Activated CD8-positive, alpha-beta memory T cell treated with anti-CD3 and anti-CD28 coated beads for 1 hour (primary cell): ENCODE measurements at regions not wholly inside any gene's neighbourhood (a gene's known extent, or its start where the extent isn't known, plus 50 kb on each side); places are given as distances from the start of the nearest gene placed in this dataset.
"Not testable (repeated sequence)": the region's sequence is repeated elsewhere in the genome, so short reads cannot be mapped to it uniquely, and the experiment has no call there.

Source experiments
- DNase-seq, 2 donors: peaks; one replicate each; pipeline ENCODE4 v3.0.0-alpha.2; 2020; ENCODE audit warnings: low read depth in 1 of 2; ENCODE audit errors: extremely low read depth in 1 of 2

GRCh38 chr6:155647354-155647753, 191.7 kb upstream of the NOX3 start:
- DNase-seq = no peak

DNA sequence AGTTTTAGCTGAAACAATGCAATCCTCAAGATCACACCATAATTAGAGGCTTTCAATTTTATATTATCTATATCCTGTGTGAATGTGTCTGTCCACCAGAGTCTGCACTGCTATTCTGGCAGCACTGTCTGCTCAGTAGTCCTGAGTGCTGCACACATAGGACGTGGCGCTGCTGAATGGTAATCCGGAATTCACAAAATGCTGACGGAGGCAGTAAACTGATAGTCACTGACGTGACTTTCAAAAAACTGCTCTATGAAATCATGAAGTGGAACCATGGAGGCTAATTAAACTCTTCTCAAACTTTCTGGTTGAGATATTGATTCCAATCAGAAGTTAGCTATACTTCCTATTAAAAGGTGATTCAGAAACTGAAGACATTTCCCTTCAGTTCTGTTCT, 190.8 kb upstream of the NOX3 start:
- no peak for DNase-seq

DNA sequence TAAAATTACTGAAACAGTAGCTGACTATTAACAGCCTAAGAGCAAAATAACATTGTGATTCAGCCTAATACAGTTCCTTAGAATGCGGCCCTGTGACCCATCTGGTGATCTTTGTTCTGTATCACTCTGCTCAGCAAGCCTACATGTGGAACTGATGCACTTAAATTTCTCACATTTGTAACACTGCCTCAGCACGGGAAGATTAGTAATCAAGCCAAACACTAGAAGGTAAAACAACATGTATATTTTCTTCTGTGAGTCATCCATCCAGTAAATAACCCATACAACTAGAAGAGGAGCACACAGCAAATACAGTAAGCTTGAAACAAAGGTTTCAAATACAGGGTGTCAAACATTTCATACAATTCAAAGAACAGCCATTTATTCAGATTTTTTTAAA, 189.7 kb upstream of the NOX3 start:
- no peak for DNase-seq

- no peak for DNase-seq
These were observed 186.0 kb upstream of the NOX3 start for GRCh38 chr6:155641603-155642002.

DNA sequence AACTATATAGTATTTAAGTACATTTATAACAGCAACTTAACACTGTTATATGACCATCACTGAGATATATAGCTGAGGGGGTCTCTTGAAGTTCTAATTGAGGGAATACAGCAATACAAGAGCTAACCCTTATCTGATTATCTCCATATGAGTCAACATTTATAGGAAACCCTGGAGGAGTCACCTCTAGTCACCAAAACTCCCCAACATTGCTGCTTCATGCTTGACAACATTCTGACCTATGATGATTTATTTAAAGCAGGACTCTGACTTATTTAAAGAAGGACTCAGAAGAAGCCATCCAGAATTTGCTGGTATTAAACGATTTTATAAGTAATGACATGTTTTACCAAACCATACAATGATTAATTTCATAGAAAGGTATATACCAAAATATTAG, 182.6 kb upstream of the NOX3 start:
- DNase-seq = no peak

- no peak for DNase-seq
These were observed 179.8 kb upstream of the NOX3 start for GRCh38 chr6:155635416-155635815.

DNA sequence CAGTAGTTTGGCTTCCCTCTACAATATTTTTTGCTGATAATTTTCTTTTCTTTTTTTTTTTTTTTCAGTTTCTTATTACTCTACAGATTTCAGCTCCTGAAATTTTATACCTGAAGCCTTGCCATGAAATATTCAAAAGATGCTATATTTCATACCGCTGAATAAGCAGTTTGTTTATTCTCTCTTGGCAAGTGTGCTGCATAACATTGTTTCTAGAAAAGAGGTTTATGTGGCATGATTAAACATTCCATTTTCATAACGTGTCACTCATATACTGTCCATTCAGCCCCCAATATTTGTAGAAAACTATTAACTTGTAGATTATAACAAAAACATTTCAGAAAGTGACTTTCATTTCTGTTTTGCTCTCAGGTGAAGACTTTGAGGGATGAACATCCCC, 174.4 kb upstream of the NOX3 start:
- no peak for DNase-seq

DNA sequence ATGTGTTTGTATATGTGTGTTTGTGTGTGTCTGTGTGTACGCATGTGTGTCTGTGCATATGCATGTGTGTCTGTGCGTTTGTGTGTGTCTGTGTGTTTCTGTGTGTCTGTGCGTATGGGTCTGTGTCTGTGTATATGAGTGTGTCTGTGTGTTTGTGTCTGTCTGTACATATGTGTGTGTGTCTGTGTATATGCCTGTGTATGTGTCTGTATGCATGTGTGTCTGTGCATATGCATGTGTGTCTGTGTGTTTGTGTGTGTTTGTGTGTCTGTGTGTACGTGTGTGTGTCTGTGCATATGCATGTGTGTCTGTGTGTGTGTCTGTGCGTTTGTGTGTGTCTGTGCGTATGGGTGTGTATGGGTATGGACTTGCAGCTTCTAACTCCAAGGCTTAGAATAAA, 174.0 kb upstream of the NOX3 start:
- no peak for DNase-seq

DNA sequence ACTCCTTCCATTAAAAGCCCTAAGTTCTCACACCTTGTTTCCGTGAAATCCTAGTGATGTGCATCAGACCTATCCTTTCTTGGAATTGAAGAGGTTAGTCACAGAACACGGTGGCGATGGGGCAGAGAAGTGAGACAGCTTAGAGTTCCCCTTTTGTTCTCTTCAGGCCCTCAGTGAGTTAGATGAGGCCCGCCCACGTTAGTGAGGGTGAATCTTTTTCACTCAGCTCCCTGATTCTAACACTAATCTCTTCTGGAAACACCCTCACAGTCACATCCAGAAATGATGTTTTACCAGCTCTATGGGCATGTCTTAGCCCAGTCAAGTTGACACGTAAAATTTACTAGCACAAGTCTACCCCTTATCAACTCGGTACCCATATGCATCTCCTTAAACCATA, 172.7 kb upstream of the NOX3 start:
- DNase-seq = no peak

- not testable (repeated sequence) for DNase-seq
These were observed 172.1 kb upstream of the NOX3 start for GRCh38 chr6:155627722-155628212.

GRCh38 chr6:155623450-155624178, 168.0 kb upstream of the NOX3 start:
- DNase-seq = no peak

- no peak for DNase-seq
These were observed 159.0 kb upstream of the NOX3 start for GRCh38 chr6:155614606-155615005.

- DNase-seq = no peak
These were observed 156.1 kb upstream of the NOX3 start for GRCh38 chr6:155611742-155612141.

DNA sequence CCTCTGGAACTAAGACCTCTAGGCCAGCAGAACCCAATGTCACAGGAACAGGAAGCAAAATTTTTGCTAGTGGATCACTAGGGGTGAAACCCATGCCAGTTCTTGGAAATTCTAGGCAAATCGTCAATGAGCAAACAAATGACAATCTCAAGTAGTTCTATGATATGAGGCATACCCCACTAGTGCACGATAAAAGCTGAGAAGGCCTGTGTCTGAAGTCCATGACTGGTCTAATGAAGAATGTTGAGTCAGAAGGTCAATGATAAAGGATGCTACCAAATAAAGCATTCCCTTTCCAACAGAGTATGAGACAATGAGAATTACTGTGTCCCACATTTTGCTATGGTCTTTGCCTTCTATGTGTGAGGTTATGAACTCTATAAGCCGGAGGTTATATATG, 149.4 kb upstream of the NOX3 start:
- no peak for DNase-seq

DNA sequence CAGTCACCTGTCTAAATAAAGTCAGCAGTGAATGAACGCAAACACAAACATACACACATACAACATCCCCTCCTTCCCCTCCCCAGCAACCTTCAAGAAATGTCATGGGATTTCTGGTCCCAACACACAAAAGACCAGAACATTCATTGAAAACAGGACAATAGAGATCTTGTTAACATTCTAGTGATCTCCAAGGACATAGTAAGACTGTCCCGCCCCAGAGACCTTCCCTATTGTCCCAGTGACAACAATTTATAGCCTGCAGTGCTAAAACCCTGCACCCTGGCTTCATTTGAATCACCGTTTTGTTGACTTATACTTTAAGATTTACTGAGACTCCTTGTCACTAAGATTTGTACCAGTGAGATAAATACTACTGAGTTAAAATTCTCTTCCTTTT, 143.9 kb upstream of the NOX3 start:
- no peak for DNase-seq

- no peak for DNase-seq
These were observed 143.5 kb upstream of the NOX3 start for GRCh38 chr6:155599160-155599559.

DNA sequence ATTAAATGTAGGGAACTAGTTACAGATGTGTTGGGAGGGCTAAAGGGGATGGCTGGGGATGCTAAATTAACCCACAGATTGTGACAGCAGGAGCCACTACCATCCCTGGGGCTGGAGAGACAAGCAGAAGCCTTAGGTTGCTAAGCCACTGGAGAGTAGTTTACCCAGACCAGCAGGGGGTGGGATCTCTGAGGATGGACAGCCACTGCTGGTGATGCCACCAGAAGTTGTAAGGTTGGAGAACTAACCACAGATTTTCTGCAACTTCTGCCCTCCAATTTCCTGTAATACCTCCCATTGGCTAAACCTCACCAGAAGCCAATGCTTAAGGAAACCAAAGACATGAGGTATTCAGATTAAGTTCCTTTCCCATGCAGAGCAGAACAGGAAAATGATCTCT, 139.6 kb upstream of the NOX3 start:
- DNase-seq = no peak

GRCh38 chr6:155591741-155592140, 136.1 kb upstream of the NOX3 start:
- no peak for DNase-seq

- no peak for DNase-seq
These were observed 133.6 kb upstream of the NOX3 start for GRCh38 chr6:155589190-155589589.

- DNase-seq = no peak
These were observed 132.2 kb upstream of the NOX3 start for GRCh38 chr6:155587817-155588216.

- DNase-seq = no peak
These were observed 130.5 kb upstream of the NOX3 start for GRCh38 chr6:155586090-155586489.

DNA sequence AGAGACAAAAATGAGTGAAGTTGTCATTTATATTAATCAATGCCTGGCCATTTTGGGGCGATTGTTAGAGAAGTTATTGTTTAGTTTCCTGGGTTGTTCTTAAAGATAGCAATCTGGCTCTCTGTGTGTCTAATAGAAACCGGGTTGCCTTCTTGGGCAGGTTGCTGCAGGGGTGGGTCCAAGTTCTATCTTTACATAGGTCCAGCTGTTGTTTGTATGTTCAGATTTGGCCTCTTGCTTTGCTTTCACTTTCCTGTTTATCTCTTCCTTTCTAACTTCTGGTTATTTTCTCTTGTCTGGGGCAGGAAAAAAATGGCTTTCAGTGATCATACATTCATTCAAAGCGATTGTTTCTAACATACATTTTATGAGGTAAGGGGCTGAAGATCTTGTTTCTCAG, 128.4 kb upstream of the NOX3 start:
- no peak for DNase-seq
